HG02610 (cell line): ENCODE measurements at regions not wholly inside any gene's neighbourhood (a gene's known extent, or its start where the extent isn't known, plus 50 kb on each side); places are given as distances from the start of the nearest gene placed in this dataset.

ENCODE experiments used
- ATAC-seq: cut with Tn5 transposase; IDR thresholded peaks from one replicate; pipeline ENCODE4 v1.9.1; 2021; ENCODE audit warnings: mild to moderate bottlenecking, moderate library complexity; ENCODE audit not compliant: unreplicated experiment

DNA sequence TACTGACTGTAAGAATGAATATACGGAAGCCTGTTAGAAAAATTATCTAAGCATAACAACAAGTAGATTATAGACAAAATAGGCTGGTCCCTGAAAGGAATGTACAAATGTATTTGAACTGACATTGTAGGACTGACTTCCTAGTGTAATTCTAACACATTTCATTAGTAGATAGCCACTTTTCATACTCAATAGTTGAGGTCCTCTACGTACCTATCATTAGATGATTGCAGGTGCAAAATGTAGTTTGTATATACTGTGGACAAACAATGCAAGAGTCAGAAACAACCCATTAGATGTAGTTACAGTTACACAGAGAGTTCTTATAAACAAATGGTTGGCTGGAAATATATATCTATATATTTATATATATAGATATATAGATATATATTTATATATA is 402.3 kb upstream of the SLITRK6 start:
- no peak for ATAC-seq

DNA sequence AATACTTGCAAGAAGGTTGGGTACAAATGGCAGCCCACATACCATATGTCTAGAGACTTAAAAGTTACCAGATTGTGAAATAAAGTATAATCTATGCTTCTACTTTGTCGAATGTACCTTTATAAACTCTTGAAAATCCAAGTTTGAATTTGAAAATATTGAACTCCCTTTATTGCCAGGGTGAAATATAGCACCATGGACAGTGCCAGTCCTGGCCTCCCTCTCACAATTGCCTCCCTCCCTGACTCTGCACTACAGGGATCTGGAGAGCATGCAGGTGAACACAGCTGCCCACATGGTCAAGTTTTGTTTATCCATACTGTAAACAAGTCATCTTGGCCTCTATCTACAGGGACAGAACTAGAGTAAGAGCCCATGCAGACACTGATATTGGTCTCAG is 394.1 kb upstream of the SLITRK6 start:
- ATAC-seq = no peak

DNA sequence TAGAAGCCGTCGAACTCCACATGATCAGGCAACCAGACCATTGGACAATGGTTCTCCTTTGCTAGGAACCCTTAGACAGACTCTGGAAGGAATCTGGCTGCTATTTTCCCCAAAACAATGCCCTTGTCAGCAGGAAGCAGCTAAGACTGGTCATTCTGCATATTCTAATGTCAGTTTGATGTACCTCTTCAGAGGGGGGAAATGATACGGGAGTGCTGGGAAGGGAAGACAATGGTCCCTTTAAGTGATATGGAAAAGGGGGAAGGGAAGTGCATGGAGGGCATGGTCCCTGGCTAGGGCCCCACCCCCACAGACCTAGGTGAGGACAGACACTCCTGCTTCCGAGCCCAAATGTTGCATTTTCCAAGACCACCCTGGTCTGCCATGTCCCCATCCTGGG is 389.0 kb upstream of the SLITRK6 start:
- no peak for ATAC-seq

DNA sequence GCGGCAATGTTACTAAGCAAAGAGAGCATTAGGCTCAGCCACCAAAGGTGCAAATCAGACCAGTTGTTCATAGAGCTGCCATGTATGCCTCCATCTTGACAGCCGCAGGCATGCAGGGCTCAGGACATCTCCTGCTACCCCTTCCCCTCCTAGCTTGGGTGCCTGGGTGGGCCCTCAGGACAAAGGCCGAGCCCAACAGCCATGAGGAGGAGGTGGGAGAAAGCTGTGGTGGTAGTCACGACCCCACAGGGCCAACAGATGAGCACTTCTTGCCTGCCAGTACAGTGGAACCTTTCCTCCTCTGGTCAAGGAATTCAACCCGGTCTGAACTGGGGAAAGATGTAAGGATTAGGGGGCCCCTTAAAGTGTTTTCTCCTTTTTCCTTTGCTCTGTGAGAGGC is 386.4 kb upstream of the SLITRK6 start:
- no peak for ATAC-seq

DNA sequence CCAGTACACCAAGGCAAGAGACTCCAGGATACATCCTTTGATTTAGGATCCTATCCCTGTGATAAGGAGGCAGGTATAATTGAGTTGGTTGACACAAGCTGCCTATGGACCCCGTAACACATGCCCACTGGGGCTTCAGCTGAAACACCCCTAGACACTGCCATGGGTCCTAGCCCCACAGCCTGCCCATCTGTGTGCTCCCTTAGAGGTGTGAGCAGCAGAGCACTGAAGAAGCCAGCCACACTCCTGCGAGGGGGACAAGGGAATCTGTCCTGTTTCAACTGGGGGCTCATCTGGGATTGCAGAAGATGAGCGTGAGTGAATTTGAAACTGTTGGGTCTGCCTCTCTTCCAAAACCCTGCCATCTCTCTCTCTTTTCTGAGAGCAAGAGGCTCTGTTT is 385.9 kb upstream of the SLITRK6 start:
- ATAC-seq = no peak

DNA sequence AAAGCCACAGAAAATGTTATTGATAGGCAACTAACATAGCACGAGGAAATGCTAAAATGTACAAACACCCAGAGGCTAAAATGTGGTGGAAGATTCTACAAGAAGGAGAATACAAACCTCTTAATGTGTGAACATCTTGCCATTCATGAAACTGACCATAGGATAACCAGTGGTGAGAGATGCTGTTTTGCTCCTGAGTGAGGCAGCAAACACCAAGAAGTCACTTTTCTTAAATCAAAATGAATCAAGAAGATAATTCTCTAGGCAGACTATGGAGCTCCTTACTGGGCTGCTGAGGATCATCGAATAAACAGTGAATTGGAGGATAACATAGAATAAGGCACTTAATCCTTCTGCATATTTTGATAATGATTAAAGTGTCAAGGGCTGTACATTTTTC is 375.4 kb upstream of the SLITRK6 start:
- no peak for ATAC-seq

DNA sequence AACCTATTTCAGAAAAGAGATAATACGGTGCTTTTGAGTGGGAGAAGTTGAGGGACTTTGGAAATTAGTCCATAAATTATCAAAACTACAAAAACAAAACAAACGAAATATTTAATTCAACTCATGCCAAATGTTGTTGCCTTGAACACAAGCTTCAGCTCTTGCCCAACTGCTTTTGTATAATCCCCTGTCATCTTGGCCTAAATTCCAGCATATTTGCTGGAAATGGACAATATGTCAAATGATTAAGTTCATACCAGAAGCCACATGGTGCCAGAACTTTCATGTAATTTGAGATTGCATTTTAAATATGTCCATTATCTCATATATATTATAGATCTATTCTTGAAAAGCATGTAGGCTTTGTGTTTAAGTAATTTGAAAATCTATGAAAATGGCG is 373.7 kb upstream of the SLITRK6 start:
- ATAC-seq = no peak

DNA sequence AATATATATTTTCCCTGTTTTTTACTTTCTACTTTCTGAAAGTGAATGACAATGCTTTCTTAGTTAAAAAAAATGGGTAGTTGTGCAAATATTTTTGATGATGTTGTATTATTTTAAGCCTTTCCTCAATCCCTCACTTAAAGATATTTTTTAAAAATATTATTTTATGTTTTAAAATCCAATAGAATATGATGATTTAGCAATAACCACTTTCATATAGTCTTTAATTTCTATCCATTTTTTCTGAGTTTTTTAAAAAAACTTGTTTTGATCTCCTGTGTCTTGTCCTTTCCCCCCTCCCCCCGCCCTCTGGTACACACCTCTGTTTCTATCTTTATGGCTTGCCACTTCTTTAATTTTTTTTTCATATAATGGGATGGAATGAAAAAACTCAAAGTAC is 362.0 kb upstream of the SLITRK6 start:
- no peak for ATAC-seq

DNA sequence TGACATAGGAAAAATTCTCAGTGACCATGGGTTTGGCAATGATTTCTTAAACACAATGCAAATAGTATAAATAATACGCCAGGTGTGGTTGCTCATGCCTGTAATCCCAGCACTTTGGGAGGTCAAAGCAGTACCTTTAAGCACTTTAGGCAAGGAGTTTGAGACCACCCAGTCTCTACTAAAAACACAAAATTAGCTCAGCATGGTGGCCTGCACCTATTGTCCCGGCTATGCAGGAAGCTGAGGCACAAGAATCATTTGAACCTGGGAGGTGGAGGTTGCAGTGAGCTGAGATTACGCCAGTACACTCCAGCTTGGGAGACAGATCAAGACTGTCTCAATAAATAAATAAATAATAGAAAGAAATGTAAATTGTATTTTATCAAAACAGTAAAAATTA is 356.5 kb upstream of the SLITRK6 start:
- ATAC-seq = no peak

DNA sequence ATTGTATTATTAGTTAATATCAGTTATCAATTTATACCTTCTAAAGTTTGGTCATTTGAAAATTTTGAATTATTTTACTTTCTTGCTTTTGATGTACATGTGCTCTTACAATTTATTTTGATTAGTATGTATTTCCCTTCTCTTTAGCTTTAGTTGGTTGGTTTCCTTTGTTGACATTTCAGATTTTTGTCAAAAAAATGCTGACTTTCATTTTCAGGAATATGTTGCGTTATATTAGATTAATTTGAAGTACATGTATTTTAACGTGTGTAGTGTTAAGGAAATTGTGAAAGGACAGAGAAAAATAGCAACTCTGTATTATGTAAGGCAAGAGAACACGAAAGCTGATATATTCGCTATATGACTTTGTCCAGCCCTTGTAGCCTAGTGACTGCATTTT is 342.9 kb upstream of the SLITRK6 start:
- ATAC-seq = no peak

DNA sequence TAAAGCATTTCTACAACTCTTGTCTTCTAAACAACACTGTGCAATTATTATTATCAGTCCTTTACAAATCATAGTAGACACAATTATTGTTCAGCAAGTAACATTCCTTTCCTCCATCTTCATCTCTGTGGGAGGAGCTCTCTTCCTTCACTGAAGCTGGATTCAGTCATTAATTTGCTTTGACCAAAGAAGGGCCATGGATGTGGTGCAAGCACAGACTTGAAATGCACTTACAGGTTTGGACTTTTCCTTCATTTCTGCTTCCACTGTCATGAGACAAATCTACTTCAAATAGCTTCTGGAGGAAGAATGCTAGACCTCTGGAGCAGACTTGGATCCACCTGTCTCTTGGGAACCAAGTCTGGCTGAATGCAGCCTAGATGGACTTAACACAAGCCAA is 336.6 kb upstream of the SLITRK6 start:
- no peak for ATAC-seq

DNA sequence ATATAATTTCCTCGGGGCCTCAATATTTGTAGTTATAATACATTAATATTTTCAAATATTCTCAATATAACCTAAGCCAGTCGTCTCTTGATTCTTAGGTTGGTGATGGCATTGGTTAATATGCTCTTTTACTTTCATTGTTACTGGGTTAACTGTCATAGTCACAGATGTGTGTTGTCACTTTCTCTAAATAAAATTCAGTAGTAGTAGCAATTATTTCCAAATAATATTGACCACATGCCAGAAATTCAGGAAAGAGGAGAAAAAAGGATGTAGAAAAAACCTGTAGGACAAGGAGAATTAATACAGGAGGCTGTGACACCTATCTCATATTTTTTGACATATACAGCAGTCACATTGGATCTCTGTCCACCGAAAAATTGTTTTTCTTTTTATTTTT is 322.7 kb upstream of the SLITRK6 start:
- ATAC-seq = no peak

DNA sequence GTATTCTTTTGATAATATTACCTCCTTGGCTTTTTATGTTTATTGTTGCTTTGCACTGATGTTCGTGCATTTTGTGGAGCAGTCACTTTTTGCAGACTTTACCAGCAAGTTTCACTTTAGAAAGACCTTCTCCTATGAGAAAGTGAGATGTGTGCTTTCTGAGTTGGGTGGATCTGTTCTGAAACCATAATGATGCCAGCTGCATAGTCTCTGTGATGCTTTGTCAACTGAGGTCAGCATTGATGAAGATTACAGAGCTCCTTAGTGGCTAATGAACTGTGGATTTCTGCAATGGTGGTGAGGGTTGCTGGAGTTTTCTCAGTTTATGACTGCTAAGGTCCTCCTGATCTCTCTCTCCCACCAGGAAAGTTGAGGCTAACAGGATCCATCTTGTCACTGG is 309.9 kb upstream of the SLITRK6 start:
- no peak for ATAC-seq

DNA sequence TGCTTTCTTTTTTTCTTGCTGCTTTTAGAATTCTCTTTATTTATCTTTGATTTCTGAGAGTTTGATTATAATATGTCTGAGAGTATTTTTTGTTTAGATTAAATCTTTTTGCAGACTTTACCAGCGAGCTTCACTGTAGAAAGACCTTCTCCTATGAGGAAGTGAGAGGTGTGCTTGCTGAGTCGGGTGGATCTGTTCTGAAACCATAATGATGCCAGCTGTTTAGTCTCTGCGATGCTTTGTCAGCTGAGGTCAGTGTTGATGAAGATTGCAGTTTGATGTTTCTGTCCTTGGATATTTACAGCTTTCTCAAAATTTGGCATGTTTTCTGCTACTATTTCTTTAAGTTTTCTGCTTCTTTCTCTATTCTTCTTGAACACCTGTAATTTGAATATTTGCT is 309.1 kb upstream of the SLITRK6 start:
- no peak for ATAC-seq

DNA sequence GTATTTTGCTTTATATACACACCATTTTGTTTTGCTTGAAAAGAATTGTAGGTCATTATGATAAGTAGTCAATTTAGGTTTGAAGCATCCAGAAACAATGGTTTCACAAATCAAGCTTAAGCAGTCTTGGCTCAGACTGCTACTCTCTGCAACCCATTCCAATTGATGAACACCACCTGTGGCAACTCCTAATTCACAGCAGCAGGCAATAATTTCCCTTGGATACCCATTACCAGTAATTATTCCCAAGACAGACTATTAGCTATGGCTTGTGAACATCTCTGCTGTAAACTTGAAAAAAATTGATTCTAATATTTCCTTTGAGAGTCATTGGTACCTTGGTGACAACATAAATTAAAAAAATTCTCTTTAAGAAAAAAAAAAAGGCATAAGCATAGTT is 299.3 kb upstream of the SLITRK6 start:
- ATAC-seq = no peak

DNA sequence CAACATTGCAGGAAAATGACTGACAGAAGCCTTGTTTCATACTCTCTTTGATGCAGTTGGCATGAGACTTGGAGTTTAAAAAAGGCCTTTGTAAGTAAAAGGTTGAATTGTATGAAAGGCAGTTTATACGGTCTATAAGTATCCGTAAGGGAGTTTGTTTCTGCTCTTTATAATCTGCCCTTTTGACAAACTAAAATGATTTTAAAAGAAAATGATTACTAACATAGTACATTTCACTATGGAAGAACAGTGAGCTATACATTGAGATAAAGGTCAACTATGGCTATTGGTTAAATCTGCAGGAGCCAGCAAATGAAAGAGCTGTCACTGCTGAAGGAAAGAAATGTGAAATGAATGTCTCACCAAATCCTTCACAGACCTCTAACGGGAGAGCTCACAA is 296.1 kb upstream of the SLITRK6 start:
- ATAC-seq = no peak

DNA sequence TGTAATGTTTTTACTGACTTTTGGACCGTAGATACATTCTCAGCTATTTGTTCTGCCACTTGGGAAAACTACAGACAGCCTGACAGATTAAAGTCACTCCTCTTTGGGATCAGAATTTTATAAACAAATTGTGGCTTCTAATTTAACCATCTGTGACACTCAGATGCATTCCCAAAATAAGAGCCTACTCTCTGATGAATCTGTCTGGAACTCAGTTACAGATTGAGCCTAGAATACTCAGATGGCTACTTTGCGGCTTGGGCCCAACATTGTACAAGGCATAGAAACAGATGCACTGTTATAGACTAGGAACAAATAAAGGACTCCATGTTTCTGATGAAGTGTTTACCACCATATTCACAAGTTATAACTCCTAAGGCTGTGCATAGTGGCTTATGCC is 291.0 kb upstream of the SLITRK6 start:
- no peak for ATAC-seq

DNA sequence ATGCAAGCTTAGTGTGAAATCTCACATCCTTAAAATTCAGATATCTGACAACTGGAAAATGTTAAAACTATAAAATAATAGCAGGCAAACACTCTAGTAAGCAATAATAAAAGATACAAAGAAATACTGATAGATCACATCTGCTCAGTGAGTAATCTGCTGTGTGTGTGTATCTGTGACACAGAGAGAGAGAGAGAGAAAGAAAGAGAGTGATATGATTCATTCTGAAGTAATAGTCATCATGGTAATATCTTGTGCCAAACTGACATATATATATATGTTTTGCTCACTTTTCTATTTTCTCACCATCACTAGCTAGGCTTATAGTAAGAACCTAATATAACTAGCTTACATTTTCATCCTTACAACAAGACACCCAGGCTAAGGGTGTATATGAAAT is 288.0 kb upstream of the SLITRK6 start:
- ATAC-seq = no peak

DNA sequence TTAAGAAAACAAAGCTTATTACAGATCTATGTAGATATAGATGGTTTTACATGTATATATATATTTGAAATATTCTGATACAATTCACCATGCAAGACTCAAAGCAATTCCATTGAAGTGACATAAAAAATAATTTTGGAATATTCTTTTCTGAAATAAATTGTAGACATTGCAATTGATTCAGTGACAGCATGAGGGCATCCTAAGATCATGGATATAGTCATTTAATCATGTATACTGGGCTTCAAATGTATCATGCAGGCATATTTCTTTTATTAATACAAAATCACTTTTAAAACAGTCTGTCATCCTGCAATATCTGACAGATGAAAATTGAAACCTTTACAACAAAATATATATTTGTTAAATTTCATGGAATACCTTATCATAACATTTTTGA is 286.7 kb upstream of the SLITRK6 start:
- no peak for ATAC-seq

DNA sequence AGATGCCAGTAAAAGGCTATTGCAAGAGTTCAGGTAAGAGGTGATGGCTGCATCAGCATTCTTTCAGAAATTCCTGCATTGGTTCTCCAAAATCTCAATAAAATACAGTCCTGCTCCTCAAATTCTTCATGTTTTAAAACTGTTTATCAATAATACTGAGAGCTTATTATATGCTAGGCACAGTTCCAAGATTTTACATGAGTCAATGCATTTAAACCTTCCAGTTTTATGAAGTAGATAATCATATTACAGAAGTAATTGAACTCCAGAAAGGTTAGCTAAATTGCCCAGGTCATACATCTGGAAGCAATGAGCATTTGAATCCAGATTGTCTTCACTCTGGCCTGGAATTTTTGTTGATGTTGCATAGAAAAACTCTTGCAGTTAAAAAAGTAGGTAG is 282.9 kb upstream of the SLITRK6 start:
- no peak for ATAC-seq

DNA sequence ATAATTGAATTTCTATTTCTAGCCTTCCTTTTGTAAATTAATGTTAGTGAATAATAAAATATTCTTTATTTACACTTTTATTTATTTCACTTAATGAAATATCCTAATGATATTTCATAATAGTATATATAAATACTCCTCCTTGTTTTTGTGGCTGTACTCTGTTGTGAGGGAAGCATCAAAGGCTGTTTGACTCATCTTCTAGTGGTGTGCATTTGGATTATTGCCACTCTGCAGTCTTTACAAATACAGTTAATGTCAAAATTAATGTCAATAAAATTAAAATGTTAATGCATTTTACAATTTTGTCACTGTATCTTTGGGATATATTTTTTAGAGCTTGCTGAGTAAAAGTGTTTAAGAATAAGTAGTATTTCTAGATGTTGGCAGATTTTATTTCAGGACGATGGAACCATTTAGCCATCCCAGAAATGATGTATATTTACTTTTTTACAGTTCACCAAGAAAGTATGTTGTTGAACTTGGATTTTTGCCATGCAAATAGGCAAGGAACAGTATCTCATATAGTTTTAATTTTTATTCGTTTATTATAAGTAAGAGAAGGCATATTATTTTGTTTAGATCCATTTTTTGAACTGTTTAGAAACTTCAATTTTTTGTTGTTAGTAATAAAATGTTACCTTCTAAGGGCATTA is 281.2 kb upstream of the SLITRK6 start:
- no peak for ATAC-seq

DNA sequence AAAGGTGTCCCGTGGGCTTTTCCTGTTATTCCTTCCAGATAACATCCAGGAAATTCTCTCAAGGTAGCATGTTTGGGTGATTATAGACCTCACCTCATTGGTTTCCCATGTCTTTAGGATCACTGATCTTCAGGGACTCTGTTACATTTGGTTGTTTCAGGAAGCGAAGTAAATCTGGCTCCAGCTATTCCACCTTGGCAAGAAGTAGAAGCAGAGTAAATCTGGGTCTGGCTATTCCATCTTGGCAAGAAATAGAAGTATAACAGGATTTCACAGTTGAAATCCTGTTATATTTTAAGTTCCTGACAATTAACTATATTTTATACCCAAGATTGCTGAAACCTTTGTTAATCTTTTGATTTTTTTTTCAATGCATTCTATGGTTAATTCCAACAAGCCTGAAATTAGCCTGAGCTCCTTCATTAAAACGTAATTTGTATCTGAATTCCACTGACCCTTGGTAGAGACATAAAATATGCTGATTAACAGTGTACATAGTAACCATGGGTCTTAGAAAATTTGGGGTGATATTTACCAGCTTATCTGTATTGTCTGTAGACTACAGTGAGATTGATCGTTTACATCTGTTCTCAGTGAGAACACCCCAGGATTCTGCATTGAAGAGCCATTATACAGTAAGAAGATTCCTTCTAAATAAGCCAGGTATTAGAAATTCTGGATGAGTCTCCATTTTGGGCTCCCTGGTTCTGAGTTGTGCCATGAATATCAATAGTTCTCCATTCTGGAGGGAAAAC is 267.6 kb upstream of the SLITRK6 start:
- ATAC-seq = no peak

DNA sequence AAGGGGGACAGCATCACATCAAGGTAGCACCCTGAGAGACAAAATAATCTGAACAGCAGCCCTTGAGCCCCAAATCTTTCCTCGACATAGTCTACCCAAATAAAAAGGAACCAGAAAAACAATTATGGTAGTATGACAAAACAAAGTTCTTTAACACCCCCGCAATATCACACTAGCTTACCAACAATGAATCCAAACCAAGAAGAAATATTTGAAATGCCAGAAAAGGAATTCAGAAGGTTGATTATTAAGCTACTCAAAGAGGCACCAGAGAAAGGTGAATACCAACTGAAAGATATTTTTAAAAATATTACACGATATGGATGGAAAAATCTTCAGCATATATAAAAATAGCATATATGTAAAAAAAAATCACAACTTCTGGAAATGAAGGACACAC is 252.9 kb upstream of the SLITRK6 start:
- ATAC-seq = no peak
